ENCODE measurements at regions not wholly inside any gene's neighbourhood (a gene's known extent, or its start where the extent isn't known, plus 50 kb on each side); places are given as distances from the start of the nearest gene placed in this dataset.

DNA sequence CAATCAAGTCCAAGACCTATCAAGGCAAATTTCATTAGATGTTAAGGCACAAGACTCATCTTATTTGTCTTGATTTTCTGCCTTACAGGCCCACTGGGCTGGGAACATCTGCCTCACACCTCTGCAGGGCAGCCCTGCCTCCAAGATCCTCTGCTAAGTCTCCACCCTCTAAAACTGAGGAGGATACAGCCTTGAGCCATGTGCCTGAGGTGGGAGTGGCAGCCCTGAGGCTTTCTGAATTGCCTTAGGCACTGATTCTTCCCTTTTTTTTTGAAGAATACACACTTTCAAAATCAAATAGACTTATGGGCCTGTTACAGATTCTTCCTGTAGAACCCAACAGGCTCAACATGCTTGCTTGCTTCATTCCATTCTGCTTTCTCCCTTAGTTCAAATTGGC is 544.3 kb upstream of the ADAMTS5 start:
- no peak overlapping the region for H3K4me3 ChIP-seq
- intact Hi-C loops (cut with micrococcal nuclease) (no loop called here), in situ Hi-C loops (cut with MboI) (no loop called here)
- ATAC-seq, result no peak
- no peak overlapping the region for H3K4me2 ChIP-seq (ENCODE audit: insufficient read depth, low read length)
- no TSS peak for BruUV-seq (replicated peaks)
- no peaks in the 10 kb centered on the region; the same call in 1 of the 2 replicates for H3K9me3 ChIP-seq (replicated peaks; ENCODE audit: control insufficient read depth, insufficient read depth, low read depth, low read length)
- no peaks in the 10 kb centered on the region for H3K4me1 ChIP-seq (replicated peaks in 1 of 2; ENCODE audit: control insufficient read depth in 2 of 2, insufficient read depth in 2 of 2, low read length in 2 of 2)
- ChIA-PET CTCF (ENCODE audit: low intra/inter-chr PET ratio) (no interaction called here), POLR2A (no interaction called here)
- FAIRE-seq, result no peak
- DNase-seq (ENCODE audit: extremely low read depth in 1 of 4, low spot score in 3 of 4), result no peak
- no peaks in the 10 kb centered on the region for H3K27me3 ChIP-seq (ENCODE audit: control insufficient read depth in 2 of 2, insufficient read depth in 2 of 2, low read length in 2 of 2)
- H4K20me1 ChIP-seq (replicated peaks; ENCODE audit: control insufficient read depth, insufficient read depth, low read length), result no peaks in the 10 kb centered on the region
- TF ChIP-seq PML (IDR thresholded peaks at IDR 0.05; ENCODE audit: low read length) (no peak), HNRNPL (IDR thresholded peaks at IDR 0.05; ENCODE audit: low read depth, low read length) (no peak), POLR3G (IDR thresholded peaks at IDR 0.05; ENCODE audit: extremely low read depth, insufficient read length, insufficient replicate concordance) (no peak)
- no peak overlapping the region for H3K9ac ChIP-seq (ENCODE audit: insufficient read depth in 1 of 2, low read depth in 2 of 2, low read length in 2 of 2)
- H2AFZ ChIP-seq (ENCODE audit: low read depth, low read length), result no peak overlapping the region
- no peak overlapping the region for H3K27ac ChIP-seq (ENCODE audit: extremely low read depth, low read depth, low read length)
- no peaks in the 10 kb centered on the region for H3K9me1 ChIP-seq (ENCODE audit: control insufficient read depth, insufficient read depth, low read length)
- no peaks in the 10 kb centered on the region for H3K79me2 ChIP-seq (ENCODE audit: control insufficient read depth, insufficient read depth, low read length)
- H3K36me3 ChIP-seq (ENCODE audit: control insufficient read depth, insufficient read depth, low read length), result no peaks in the 10 kb centered on the region

DNA sequence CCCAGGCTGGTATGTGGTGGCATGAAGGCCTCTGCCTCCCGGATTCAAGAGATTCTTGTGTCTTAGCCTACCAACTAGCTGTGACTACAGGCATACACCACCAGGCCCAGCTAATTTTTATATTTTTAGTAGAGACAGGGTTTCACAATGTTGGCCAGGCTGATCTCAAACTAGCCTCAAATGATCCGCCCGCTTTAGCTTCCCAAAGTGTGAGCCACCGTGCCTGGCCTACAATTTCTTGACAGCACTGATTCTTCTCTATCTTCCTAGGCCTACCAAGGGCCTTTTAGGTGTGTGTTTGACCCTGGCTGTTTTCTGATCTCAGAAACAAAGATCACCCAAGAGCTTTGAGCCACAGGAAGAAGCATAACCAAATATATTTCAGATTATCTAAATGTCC is 540.8 kb upstream of the ADAMTS5 start:
- no TSS peak for BruUV-seq (replicated peaks)
- intact Hi-C loops (cut with micrococcal nuclease), result no loop called here
- ATAC-seq, result no peak
- H3K9ac ChIP-seq (ENCODE audit: insufficient read depth in 1 of 2, low read depth in 2 of 2, low read length in 2 of 2), result no peak overlapping the region
- ChIA-PET CTCF (ENCODE audit: low intra/inter-chr PET ratio) (no interaction called here), POLR2A (no interaction called here)
- no peaks in the 10 kb centered on the region for H3K27me3 ChIP-seq (ENCODE audit: control insufficient read depth in 2 of 2, insufficient read depth in 2 of 2, low read length in 2 of 2)
- 0% methylated on average over 4 of the region's 4 CpGs for WGBS (ENCODE audit: insufficient coverage, low coverage, missing lambda C conversion rate)
- no peak for FAIRE-seq
- no peak overlapping the region for H3K27ac ChIP-seq (ENCODE audit: extremely low read depth, low read depth, low read length)
- H3K36me3 ChIP-seq (ENCODE audit: control insufficient read depth, insufficient read depth, low read length), result no peaks in the 10 kb centered on the region
- in situ Hi-C loops (cut with MboI), result no loop called here
- H3K4me2 ChIP-seq (ENCODE audit: insufficient read depth, low read length), result no peak overlapping the region
- H3K4me1 ChIP-seq (replicated peaks in 1 of 2; ENCODE audit: control insufficient read depth in 2 of 2, insufficient read depth in 2 of 2, low read length in 2 of 2), result no peaks in the 10 kb centered on the region
- H4K20me1 ChIP-seq (replicated peaks; ENCODE audit: control insufficient read depth, insufficient read depth, low read length), result no peaks in the 10 kb centered on the region
- H3K79me2 ChIP-seq (ENCODE audit: control insufficient read depth, insufficient read depth, low read length), result no peaks in the 10 kb centered on the region
- no peaks in the 10 kb centered on the region; the same call in 1 of the 2 replicates for H3K9me3 ChIP-seq (replicated peaks; ENCODE audit: control insufficient read depth, insufficient read depth, low read depth, low read length)
- no peak for DNase-seq (ENCODE audit: extremely low read depth in 1 of 4, low spot score in 3 of 4)
- H3K9me1 ChIP-seq (ENCODE audit: control insufficient read depth, insufficient read depth, low read length), result no peaks in the 10 kb centered on the region
- H2AFZ ChIP-seq (ENCODE audit: low read depth, low read length), result no peak overlapping the region
- no peak overlapping the region for H3K4me3 ChIP-seq
- TF ChIP-seq GABPB2 (CRISPR knock-in tag; conservative IDR thresholded peaks at IDR 0.05) (no peak), ZNF263 (CRISPR knock-in tag; IDR thresholded peaks at IDR 0.05; ENCODE audit: borderline replicate concordance) (no peak), ZNF695 (CRISPR knock-in tag; IDR thresholded peaks at IDR 0.05) (no peak)
- TF ChIP-seq, protein P1, sequence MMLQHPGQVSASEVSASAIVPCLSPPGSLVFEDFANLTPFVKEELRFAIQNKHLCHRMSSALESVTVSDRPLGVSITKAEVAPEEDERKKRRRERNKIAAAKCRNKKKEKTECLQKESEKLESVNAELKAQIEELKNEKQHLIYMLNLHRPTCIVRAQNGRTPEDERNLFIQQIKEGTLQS (IDR thresholded peaks at IDR 0.05), result no peak
- TF ChIP-seq, protein P1 (CRISPR knock-in tag; conservative IDR thresholded peaks at IDR 0.05), result no peak
- TF ChIP-seq, protein P2, sequence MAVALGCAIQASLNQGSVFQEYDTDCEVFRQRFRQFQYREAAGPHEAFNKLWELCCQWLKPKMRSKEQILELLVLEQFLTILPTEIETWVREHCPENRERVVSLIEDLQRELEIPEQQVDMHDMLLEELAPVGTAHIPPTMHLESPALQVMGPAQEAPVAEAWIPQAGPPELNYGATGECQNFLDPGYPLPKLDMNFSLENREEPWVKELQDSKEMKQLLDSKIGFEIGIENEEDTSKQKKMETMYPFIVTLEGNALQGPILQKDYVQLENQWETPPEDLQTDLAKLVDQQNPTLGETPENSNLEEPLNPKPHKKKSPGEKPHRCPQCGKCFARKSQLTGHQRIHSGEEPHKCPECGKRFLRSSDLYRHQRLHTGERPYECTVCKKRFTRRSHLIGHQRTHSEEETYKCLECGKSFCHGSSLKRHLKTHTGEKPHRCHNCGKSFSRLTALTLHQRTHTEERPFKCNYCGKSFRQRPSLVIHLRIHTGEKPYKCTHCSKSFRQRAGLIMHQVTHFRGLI (CRISPR knock-in tag; IDR thresholded peaks at IDR 0.05), result no peak
